ENCODE measurements at regions not wholly inside any gene's neighbourhood (a gene's known extent, or its start where the extent isn't known, plus 50 kb on each side); places are given as distances from the start of the nearest gene placed in this dataset.
"Not testable (repeated sequence)": the region's sequence is repeated elsewhere in the genome, so short reads cannot be mapped to it uniquely, and the experiment has no call there.

- TF ChIP-seq CTCF (IDR thresholded peaks at IDR 0.05) = no peak
- intact Hi-C loops (cut with DNase I) = no loop called here
- Histone ChIP-seq H3K27ac (no peak overlapping the region), H3K4me1 (no peaks in the 10 kb centered on the region), H3K36me3 (no peaks in the 10 kb centered on the region), H3K9me3 (no peaks in the 10 kb centered on the region), H3K27me3 (no peaks in the 10 kb centered on the region), H3K4me3 (no peak overlapping the region)
- no peak for DNase-seq (ENCODE audit: low spot score in 2 of 2)
These were observed 1338.5 kb downstream of the AMY1C start for GRCh38 chr1:105088166-105088565.

GRCh38 chr1:105093893-105094292, 1344.2 kb downstream of the AMY1C start:
- H3K4me1 ChIP-seq; H3K36me3 ChIP-seq; H3K27ac ChIP-seq; H3K27me3 ChIP-seq; intact Hi-C loops (cut with DNase I); H3K4me3 ChIP-seq; DNase-seq (ENCODE audit: low spot score in 2 of 2); H3K9me3 ChIP-seq: not testable (repeated sequence)

GRCh38 chr1:105100102-105100501, 1350.4 kb downstream of the AMY1C start:
- Histone ChIP-seq H3K36me3 (no peaks in the 10 kb centered on the region), H3K27me3 (no peaks in the 10 kb centered on the region), H3K4me1 (no peaks in the 10 kb centered on the region), H3K27ac (no peak overlapping the region), H3K9me3 (no peaks in the 10 kb centered on the region), H3K4me3 (no peak overlapping the region)
- intact Hi-C loops (cut with DNase I) = no loop called here
- no peak for DNase-seq (ENCODE audit: low spot score in 2 of 2)
- no peak for TF ChIP-seq CTCF (IDR thresholded peaks at IDR 0.05)

GRCh38 chr1:105101261-105101660, 1351.6 kb downstream of the AMY1C start:
- no peak overlapping the region for H3K4me3 ChIP-seq
- DNase-seq (ENCODE audit: low spot score in 2 of 2) = no peak
- no peaks in the 10 kb centered on the region for H3K4me1 ChIP-seq
- no peaks in the 10 kb centered on the region for H3K9me3 ChIP-seq
- H3K27me3 ChIP-seq = no peaks in the 10 kb centered on the region
- intact Hi-C loops (cut with DNase I) = no loop called here
- H3K27ac ChIP-seq = no peak overlapping the region
- no peak for TF ChIP-seq CTCF (IDR thresholded peaks at IDR 0.05)
- H3K36me3 ChIP-seq = no peaks in the 10 kb centered on the region

GRCh38 chr1:105102371-105102770, 1352.7 kb downstream of the AMY1C start:
- no peaks in the 10 kb centered on the region for H3K27me3 ChIP-seq
- H3K27ac ChIP-seq = no peak overlapping the region
- TF ChIP-seq CTCF (IDR thresholded peaks at IDR 0.05) = no peak
- intact Hi-C loops (cut with DNase I) = no loop called here
- no peaks in the 10 kb centered on the region for H3K36me3 ChIP-seq
- no peak overlapping the region for H3K4me3 ChIP-seq
- H3K9me3 ChIP-seq = no peaks in the 10 kb centered on the region
- DNase-seq (ENCODE audit: low spot score in 2 of 2) = no peak
- no peaks in the 10 kb centered on the region for H3K4me1 ChIP-seq

GRCh38 chr1:105122041-105122440, 1372.3 kb downstream of the AMY1C start:
- Histone ChIP-seq H3K36me3 (no peaks in the 10 kb centered on the region), H3K27me3 (no peaks in the 10 kb centered on the region), H3K9me3 (no peaks in the 10 kb centered on the region), H3K4me1 (no peaks in the 10 kb centered on the region), H3K4me3 (no peak overlapping the region), H3K27ac (no peak overlapping the region)
- no peak for DNase-seq (ENCODE audit: low spot score in 2 of 2)
- intact Hi-C loops (cut with DNase I) = no loop called here
- TF ChIP-seq CTCF (IDR thresholded peaks at IDR 0.05) = no peak
